COLO668 (cell line): ENCODE measurements at regions not wholly inside any gene's neighbourhood (a gene's known extent, or its start where the extent isn't known, plus 50 kb on each side); places are given as distances from the start of the nearest gene placed in this dataset.
"Not testable (repeated sequence)": the region's sequence is repeated elsewhere in the genome, so short reads cannot be mapped to it uniquely, and the experiment has no call there.

ENCODE experiments used
- DNase-seq: peaks from one replicate; lab custom pipeline; 2025; ENCODE audit not compliant: unreplicated experiment; lab: John Stamatoyannopoulos, UW

- DNase-seq, result no peak
Measured at GRCh38 chr2:56784046-56784445, 600.3 kb downstream of the CCDC85A start.

GRCh38 chr2:56801214-56801613 is 617.4 kb downstream of the CCDC85A start:
- DNase-seq, result no peak

- no peak for DNase-seq
Measured at GRCh38 chr2:56801770-56802169, 618.0 kb downstream of the CCDC85A start.

GRCh38 chr2:56803596-56803995 is 619.8 kb downstream of the CCDC85A start:
- DNase-seq, result no peak

GRCh38 chr2:56806924-56807323 is 623.1 kb downstream of the CCDC85A start:
- DNase-seq, result no peak

GRCh38 chr2:56807861-56808260 is 624.1 kb downstream of the CCDC85A start:
- DNase-seq, result no peak

- DNase-seq, result no peak
Measured at GRCh38 chr2:56811401-56811800, 627.6 kb downstream of the CCDC85A start.

GRCh38 chr2:56812432-56812831 is 628.6 kb downstream of the CCDC85A start:
- no peak for DNase-seq

GRCh38 chr2:56813490-56813889 is 629.7 kb downstream of the CCDC85A start:
- no peak for DNase-seq

- DNase-seq, result no peak
Measured at GRCh38 chr2:56816666-56817065, 632.9 kb downstream of the CCDC85A start.

GRCh38 chr2:56831780-56832179 is 648.0 kb downstream of the CCDC85A start:
- DNase-seq, result no peak

GRCh38 chr2:56834686-56835085 is 650.9 kb downstream of the CCDC85A start:
- no peak for DNase-seq

- DNase-seq, result not testable (repeated sequence)
Measured at GRCh38 chr2:56840009-56840408, 656.2 kb downstream of the CCDC85A start.

GRCh38 chr2:56860991-56861390 is 677.2 kb downstream of the CCDC85A start:
- DNase-seq, result no peak

GRCh38 chr2:56871644-56872043 is 687.9 kb downstream of the CCDC85A start:
- no peak for DNase-seq

GRCh38 chr2:56874717-56875116 is 690.9 kb downstream of the CCDC85A start:
- DNase-seq, result no peak

- DNase-seq, result no peak
Measured at GRCh38 chr2:56889738-56890137, 705.9 kb downstream of the CCDC85A start.

- no peak for DNase-seq
Measured at GRCh38 chr2:56892382-56892781, 708.6 kb downstream of the CCDC85A start.

GRCh38 chr2:56898986-56899385 is 715.2 kb downstream of the CCDC85A start:
- no peak for DNase-seq

- no peak for DNase-seq
Measured at GRCh38 chr2:56912490-56912889, 728.7 kb downstream of the CCDC85A start.

GRCh38 chr2:56918790-56919189 is 735.0 kb downstream of the CCDC85A start:
- DNase-seq, result no peak

- DNase-seq, result no peak
Measured at GRCh38 chr2:56933976-56934375, 750.2 kb downstream of the CCDC85A start.

- DNase-seq, result no peak
Measured at GRCh38 chr2:56934866-56935265, 751.1 kb downstream of the CCDC85A start.

- no peak for DNase-seq
Measured at GRCh38 chr2:56940054-56940453, 756.3 kb downstream of the CCDC85A start.
